NCI-H187 (cell line): ENCODE measurements at regions not wholly inside any gene's neighbourhood (a gene's known extent, or its start where the extent isn't known, plus 50 kb on each side); places are given as distances from the start of the nearest gene placed in this dataset.

Source experiments
- DNase-seq, 2 experiments: peaks; one replicate each; lab custom pipeline; 2025; lab: John Stamatoyannopoulos, UW

DNA sequence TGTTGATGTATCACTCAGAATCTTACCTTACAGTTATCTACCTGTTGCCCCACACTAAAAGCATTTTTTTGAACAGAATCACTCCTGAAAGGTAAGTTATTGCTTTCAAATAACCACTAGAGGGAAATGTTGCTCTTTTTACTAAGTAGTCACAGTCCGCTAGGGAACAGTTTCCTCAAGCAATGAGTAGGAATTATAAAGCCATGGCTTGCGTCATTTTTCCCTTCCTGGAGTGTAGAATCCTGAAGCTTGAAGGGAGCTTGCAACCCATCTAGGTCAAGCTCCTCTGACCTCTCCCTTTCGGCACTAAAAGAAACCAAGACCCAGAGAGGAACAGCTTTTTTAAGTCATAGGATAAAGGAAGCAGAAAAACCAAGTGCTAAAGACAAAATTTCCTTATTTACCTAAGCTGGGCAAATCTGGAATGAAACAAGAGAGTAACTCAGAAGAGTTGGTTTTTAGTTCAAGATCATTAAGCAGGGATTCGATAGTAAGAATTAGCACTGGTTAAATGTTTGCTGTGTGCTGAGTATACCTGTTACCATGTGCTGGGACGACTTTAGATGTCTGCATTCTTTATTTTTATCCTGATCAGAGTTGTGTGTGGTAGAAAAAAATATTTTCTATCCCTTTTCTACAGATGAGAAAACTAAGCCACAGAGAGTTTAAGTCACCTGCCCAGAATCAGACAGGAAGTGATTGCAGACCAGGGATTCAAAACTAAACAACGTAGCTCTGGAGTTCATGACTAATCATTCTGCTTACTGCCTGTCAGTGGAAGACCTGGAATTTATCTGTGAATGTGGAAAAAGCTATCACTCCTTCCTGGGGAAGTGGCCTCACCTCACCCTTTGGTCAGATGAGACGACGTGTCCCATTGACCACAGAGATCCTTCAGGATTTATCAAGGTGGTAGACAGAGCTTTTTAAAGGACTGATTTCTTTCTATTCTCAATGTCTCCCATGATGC, 631.5 kb downstream of the RAB28 start:
- peak in 1 of 2 experiments; percentile 30 for DNase-seq

GRCh38 chr4:12846368-12846767, 637.8 kb downstream of the RAB28 start:
- no peak for DNase-seq

DNA sequence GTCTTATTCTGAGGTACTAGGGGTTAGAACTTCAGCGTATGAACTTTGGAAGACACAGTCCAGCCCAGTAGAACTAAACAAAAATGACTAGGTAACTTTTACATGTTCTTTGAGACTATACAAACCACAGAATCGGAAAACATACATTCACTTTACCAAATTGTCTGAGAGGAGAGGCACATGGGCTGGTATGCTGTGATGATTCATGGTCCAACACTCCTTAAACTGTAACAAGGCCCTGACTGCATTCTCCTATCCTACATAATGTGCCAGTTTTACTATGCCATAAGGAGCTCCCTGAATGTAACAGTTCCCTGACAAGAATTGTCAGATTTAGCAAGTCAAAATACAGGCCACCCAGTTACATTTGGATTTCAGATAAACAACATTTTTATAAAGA, 640.0 kb downstream of the RAB28 start:
- no peak for DNase-seq

DNA sequence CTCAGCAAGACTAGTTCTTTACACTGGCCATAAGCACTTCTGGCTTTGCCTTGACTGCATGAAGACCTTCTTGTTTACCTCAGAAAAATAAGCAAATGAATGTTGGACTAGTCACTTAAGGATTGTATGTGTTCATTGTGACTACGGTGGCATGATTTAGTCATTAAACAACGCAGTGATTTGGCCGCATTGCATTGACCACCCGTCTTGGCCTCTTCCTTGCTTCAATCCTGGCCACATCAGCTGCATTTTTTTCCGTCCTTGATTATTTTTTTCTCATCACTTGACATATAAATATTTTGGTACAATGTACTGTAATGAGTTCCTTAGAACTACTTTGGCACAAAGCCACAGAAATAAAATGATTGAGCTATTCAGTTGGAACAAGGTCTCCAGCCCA, 656.2 kb downstream of the RAB28 start:
- DNase-seq = no peak

DNA sequence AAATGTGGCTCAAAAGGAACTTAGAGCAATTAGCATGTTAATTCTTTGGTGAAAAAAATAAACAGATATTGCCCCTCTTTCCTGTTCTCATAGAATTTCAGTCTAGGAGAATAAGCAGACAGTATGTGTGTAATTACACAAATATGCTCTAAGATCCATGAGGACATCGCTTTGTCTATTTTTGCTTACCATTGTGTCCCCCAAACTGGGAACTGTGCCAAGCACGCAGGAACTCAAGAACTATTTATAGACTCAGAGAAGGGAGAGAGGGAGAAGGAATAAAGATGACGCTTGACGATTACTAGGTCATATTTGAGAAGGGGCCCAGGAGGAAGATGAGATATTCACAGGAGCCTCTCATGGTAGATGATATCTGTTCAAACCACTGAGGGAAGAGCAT, 692.6 kb downstream of the RAB28 start:
- peak in 1 of 2 experiments; percentile 4 for DNase-seq

DNA sequence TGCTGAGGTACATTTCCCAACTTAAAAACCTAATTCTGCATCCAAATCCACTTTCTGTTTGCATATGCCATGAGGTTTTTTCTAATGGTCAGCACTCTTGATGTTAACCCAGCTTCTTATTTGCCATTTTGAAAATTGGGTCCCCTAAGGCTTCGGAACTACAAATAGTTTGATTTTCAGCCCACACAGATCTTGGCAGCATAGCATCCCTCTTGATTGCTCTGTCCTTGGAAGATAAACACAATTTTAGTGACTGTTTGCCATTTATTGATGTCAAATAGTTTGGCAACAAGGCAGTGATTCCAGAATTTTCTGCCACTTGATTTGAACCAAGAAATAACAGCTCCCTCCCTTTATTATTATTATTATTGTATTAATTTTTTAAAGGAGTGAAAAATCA, 696.9 kb downstream of the RAB28 start:
- no peak for DNase-seq

GRCh38 chr4:12778706-12779105, 705.4 kb downstream of the RAB28 start:
- DNase-seq = no peak

GRCh38 chr4:12778191-12778590, 705.9 kb downstream of the RAB28 start:
- DNase-seq = no peak

- DNase-seq = peak; percentile 37 to 69
These were observed 713.8 kb downstream of the RAB28 start for GRCh38 chr4:12770351-12770750.

- no peak for DNase-seq
These were observed 722.4 kb downstream of the RAB28 start for GRCh38 chr4:12761694-12762093.

DNA sequence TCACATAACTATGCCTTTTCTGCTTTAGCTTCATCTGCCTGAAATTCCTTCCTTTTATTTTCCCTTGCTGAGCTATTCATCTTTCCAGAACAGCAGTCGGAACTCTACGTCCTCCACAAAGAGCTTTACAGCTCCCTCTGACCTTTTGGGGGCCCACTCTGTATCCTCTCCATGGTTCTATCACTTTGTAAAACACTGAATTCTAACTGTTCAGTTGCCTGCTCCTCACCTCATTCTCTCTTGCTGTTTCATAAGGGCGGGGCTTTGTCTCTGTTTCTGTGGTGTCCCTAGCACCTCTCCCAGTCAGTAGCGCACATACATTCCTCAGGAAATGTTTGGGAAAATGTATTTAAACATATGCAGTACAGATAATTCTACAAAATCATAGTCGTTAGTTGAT, 737.0 kb downstream of the RAB28 start:
- no peak for DNase-seq

GRCh38 chr4:12746221-12746620, 737.9 kb downstream of the RAB28 start:
- DNase-seq = no peak

DNA sequence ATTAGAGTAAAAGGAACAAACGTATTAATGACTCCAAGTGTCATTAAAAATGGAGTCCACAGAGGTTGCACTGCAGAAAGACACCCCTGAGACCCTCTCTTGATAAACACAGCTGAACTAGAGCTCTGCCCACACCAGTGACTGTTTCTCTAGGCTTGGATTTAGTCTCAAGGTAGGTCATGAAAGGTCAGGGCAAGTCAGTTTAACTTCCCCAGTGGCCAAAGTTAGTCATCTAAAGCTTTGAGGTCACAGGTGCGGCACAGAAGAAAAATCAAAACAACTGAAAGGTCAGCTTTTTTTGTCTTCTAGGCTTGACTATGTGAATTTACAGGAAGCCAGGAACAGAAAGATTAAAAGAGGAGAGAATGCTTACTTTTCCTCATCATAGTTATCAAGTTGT, 749.6 kb downstream of the RAB28 start:
- no peak for DNase-seq

DNA sequence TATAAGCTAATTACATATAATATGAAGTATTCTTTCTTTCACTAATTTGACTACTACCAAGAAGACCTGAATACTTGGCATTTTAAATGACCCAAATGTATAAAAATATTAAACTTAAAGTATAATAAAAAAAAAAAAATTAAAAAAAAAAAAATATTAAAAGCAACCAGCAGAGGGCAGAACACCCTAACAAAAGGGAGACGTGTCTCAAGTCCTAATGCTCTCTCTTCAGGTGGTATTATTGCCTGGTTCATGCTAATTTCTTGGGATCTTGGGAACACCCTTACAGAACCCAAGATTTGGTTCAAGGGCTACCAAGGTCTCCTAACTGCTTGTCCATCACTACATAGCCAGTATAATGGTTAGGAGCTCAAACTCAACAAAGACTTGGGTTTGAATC, 754.8 kb downstream of the RAB28 start:
- no peak for DNase-seq

- DNase-seq = no peak
These were observed 759.6 kb downstream of the RAB28 start for GRCh38 chr4:12724510-12724909.

- no peak for DNase-seq
These were observed 760.2 kb downstream of the RAB28 start for GRCh38 chr4:12723849-12724447.

- DNase-seq = no peak
These were observed 767.2 kb downstream of the RAB28 start for GRCh38 chr4:12716896-12717295.

DNA sequence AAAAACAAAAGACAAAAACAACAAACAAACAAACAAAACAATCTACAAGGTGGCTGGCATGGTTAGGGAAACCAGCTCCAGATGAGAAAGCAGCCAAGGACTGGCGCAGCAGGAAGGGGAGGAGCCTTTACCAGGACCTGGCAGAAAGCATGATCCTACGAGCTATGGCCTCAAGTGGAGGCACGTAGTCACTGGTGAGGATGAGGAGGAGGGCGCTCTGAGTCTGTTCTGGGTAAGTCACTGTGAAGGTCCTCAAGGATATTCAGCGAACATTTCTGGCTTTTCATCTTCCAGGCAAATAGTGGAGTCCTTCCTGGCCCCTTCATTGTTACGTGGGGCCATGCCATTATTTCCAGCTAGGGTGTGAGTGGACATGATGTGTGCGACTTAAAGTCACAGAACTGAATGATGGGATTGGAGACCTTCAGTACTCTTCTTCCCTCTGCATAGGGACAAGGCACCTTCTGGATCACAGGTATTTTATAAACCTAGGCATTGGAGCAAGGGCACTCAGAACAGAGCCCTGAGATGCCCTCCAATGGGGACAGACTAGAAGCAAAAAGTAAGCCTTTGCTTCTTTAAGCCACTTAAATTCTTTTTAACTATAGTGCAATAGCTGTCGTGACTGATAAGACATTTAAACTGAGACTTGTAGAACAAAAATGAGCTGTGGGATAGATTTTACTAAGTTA, 771.3 kb downstream of the RAB28 start:
- no peak for DNase-seq

GRCh38 chr4:12707381-12708175, 776.6 kb downstream of the RAB28 start:
- no peak for DNase-seq

GRCh38 chr4:12703036-12703435, 781.1 kb downstream of the RAB28 start:
- DNase-seq = peak in 1 of 2 experiments; percentile 61

DNA sequence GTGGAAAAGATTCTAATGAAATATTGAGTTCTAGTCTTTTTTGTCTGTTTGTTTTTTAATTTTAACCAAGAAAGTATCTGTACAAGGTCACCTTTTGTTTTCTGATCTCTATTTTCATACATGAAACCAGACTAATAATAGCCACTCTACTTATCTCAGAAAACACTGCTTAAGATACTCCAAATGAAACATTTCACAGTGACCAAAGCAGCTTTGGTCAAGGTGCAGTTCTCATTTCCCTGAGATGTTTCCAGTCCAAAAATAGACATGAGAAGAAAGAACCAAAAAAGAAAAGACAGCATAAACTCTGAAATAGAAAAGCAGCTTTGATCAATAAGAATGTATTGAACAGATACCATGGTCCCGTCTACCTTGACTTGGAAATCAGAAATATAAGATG, 782.8 kb downstream of the RAB28 start:
- DNase-seq = no peak

DNA sequence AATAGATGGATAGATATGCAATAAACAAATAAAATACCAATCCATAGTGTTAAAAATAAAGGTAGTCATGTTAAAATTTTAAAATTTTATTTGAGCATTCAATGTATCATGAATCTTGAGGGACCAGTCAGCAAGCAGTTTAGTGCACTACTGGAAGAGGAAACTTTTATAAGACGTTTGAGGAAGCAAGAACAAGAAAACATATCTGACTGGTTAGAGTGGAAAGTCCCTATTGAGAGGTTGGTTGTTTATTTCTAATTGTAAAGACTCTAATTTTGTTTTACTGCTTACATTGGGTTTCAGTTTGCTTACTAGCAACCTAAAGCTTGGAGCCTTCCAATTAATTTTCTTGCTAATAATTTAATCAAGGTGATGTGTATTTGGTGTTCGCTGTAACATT, 786.2 kb downstream of the RAB28 start:
- DNase-seq = no peak
